ENCODE measurements at regions not wholly inside any gene's neighbourhood (a gene's known extent, or its start where the extent isn't known, plus 50 kb on each side); places are given as distances from the start of the nearest gene placed in this dataset.

- TF ChIP-seq CTCF (IDR thresholded peaks at IDR 0.05) (no peak), POLR2A (IDR thresholded peaks at IDR 0.05) (no peak)
These were observed 458.8 kb downstream of the DSC3 start for GRCh38 chr18:30583768-30584167.
